NCI-H1436 treated with DMSO at 0.1 percent for 48 hours (cell line): ENCODE measurements at regions not wholly inside any gene's neighbourhood (a gene's known extent, or its start where the extent isn't known, plus 50 kb on each side); places are given as distances from the start of the nearest gene placed in this dataset.
"Not testable (repeated sequence)": the region's sequence is repeated elsewhere in the genome, so short reads cannot be mapped to it uniquely, and the experiment has no call there.

ENCODE experiments used
- DNase-seq: peaks from one replicate; lab custom pipeline; 2025; lab: John Stamatoyannopoulos, UW

DNA sequence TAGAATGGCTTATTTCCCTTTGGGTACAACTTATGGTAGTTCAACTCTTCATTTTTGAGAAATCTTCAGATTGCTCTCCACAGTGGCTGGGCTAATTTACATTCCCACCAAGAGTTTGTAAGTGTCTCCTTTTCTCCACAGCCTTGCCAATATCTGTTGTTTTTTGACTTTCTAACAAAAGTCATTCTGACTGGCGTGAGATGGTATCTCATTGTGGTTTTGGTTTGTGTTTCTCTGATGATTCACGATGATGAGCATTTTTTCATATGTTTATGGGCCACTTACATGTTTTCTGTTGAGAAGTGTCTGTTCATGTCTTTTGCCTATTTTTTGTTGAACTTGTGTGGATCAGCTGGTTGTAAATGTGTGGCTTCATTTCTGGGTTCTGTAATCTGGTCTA lies 871.0 kb downstream of the EPHA4 start:
- DNase-seq: no peak

GRCh38 chr2:220703279-220703678 lies 868.8 kb downstream of the EPHA4 start:
- no peak for DNase-seq

DNA sequence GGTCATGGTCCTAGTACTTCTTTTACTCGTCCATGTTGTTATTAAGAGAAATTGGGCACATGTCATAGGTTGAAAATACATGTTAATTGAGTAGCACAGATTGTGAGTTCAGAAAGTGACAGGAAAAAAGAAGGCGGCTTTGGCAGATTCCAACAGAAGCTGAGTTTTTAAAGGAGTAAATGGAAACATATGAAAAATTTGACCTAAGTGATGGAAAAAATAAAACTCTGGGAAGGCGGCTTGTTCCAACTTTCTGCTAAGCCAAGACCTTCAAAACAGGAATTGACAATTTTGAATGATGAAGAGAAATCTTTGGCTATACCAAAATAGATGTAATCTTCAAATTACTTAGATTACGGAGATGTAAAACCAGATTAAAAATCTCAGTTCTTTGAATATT lies 868.0 kb downstream of the EPHA4 start:
- DNase-seq: no peak

- no peak for DNase-seq
Measured at GRCh38 chr2:220704810-220705209, 867.3 kb downstream of the EPHA4 start.

DNA sequence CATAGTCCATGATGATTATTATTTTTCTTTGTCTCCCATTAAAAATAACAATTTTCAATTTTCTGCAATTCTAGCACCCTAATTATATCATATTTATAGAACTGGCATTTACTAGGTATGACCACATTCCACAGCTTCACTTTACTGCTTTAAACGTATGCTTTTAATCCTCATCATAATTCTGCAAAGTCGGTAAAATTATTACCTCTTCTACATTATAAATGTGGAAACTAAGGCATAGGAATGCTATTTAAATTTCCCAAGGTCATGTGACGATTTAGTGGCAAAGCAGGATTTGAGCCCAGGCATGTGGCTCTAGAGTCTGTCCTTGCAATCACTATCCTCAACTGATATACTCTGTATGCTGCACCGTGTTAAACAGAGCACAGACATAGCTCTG lies 866.4 kb downstream of the EPHA4 start:
- no peak for DNase-seq

DNA sequence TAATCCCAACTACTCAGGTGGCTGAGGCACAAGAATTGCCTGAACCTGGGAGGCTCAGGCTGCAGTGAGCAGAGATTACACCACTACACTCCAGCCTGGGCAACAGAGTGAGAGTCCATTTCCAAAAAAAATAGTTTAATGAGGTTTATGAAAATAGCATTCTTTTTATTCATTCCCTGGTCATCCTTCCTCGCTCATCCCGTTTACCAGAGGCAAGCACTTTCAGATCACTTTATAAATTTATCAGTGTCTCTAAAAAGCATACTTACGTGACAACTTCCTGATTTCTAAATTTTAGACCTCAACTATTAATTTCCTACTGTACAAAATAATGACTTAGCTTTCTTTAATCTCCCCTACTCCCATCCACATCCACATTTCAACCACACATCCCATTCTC lies 864.8 kb downstream of the EPHA4 start:
- DNase-seq: no peak

DNA sequence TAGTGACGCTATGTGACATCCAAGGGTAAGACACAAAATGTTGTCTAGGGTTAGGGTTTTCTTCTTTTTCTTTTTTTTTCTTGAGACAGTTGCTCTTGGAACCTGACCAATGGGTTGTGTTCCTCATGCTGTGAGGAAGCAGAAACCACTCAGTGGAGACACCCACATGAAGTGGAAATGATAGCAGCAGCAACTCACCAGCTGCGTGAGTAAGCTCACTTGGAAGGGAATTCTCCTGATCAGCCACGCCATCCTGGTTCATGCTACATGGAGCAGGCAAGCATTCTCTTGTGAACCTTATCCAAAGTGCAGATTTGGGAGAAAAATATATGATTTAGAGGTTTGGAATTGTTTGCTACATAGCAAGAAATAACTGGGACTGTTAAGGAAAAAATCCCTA lies 863.7 kb downstream of the EPHA4 start:
- no peak for DNase-seq

- no peak for DNase-seq
Measured at GRCh38 chr2:220717283-220717682, 854.8 kb downstream of the EPHA4 start.

DNA sequence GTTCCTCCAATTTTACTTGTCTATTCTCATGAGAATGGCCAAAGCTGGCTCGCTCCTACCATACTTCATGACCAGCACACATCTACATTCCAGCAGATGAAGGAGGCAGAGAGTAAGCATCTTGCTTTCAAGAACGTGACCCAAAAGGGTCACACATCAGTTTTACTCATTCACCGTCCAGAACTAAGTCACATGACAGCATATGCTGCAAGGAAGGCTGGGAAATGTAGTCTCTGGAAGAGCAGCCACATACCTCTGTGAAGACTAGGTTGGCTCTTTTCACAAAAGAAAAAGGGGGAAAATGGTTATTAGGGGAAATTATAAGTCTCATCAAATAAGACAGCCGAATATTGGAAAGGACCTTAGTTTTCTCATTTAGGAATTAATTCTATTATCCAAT lies 835.3 kb downstream of the EPHA4 start:
- no peak for DNase-seq

DNA sequence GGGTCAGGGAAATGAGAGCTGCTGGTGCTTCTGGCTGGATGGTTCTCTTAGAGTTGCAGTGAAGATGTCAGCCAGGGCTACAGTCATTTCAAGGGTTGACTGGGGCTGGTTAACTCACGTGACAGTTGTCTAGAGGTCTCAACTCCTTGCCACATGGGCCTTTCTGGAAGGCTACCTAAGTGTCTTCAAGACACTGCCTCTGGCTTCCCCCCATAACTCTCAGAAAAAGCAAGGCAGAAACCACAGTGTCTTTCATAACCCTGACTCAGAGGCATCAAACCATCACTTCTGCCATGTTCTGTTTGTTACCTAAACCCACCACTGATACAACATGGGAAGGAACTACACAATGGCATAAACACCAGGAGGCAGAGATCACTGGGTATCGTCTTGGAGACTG lies 828.9 kb downstream of the EPHA4 start:
- no peak for DNase-seq

- no peak for DNase-seq
Measured at GRCh38 chr2:220744861-220745260, 827.2 kb downstream of the EPHA4 start.

DNA sequence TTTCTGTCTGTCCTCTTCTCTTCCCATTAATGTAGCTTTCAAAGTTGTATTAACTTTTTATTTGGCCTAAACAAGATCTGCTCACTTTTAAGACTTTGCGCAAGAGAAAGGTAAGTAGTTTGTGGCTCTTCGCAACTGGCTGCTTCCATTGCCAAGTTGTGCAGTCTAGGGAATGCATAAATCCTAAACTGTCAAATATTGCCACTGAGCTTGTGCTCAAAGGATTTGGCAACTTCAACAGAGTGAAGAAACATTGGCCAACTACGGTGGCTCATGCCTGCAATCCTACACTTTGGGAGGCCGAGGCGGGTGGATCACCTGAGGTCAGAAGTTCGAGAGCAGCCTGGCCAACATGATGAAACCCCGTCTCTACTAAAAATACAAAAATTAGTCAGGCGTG lies 826.4 kb downstream of the EPHA4 start:
- no peak for DNase-seq

GRCh38 chr2:220747736-220748135 lies 824.4 kb downstream of the EPHA4 start:
- no peak for DNase-seq

GRCh38 chr2:220748875-220749479 lies 823.1 kb downstream of the EPHA4 start:
- no peak for DNase-seq

- DNase-seq: no peak
Measured at GRCh38 chr2:220753486-220753885, 818.6 kb downstream of the EPHA4 start.

- no peak for DNase-seq
Measured at GRCh38 chr2:220756653-220757052, 815.5 kb downstream of the EPHA4 start.

DNA sequence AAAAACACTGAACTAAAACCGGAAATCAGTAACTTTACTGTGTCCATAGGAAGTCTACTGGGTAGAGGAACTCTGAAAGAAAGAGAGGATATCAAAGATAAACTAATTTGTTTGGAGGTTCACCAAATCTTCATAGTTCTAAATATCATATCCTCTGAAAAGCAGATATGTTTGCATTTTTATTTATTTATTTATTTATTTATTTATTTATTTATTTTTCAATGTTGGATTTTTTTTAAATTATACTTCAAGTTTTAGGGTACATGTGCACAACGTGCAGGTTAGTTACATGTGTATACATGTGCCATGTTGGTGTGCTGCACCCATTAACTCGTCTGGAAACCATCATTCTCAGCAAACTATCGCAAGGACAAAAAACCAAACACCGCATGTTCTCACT lies 813.7 kb downstream of the EPHA4 start:
- not testable (repeated sequence) for DNase-seq

- DNase-seq: no peak
Measured at GRCh38 chr2:220764171-220764570, 807.9 kb downstream of the EPHA4 start.

DNA sequence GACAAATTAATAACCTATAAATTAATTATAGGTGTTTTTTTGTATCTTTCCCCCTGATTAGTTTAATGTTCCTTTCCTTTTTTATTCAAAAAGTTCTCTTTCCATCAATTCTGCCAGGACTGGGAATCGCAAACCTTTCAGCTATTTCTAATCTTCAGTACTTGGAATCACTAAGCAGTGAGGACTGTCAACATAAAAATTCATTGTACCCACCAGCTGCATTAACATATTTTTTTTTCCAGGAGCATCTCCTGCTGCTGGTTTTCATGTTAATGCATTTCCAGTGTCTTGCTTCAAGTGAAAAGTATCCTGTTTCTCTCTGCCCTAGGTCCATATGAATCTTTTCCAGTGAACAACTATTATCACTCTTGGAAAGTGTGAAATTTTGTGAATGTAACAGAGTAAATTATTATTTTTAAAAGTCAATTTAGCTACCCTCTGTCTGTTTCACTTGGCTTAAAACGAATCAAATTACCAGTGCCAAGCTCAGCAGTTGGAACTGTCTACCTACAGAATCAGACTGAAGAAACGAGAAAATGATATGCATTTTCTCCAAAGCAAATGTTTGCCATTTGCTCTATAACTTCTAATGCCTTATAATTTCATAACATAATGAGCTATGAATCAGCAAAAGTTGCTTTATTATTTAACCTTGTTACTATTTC lies 804.4 kb downstream of the EPHA4 start:
- no peak for DNase-seq

DNA sequence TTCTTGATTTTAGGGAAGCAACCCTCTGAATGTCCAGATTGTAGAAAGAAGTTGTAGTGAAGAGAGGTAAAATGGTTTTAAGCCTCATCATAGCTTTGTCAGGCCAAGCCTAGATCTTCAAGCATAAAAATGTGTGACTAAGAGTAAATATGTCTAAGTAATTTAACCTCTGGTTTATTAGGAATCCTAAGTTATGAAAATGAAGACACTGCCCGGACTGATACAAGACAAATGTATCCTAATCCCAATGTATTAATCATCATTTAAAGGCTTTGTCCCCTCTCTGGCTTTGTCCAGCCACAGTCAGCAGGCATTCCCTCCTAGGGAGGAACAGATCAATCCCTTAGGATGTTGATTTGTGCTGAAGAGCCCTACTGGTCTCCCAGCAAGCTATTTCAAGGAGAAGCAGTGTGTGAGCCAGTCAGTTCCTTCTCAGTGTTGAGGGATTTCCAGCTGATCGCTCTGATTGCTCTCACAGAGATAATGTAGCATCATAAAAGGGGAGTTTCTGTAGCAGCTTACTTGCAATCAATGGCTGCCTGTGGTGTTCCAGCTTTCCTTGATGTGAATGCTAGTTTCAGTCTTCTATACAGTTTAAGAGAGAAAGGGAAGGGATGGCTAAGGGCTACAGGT lies 796.1 kb downstream of the EPHA4 start:
- no peak for DNase-seq

GRCh38 chr2:220779076-220779475 lies 793.0 kb downstream of the EPHA4 start:
- not testable (repeated sequence) for DNase-seq

DNA sequence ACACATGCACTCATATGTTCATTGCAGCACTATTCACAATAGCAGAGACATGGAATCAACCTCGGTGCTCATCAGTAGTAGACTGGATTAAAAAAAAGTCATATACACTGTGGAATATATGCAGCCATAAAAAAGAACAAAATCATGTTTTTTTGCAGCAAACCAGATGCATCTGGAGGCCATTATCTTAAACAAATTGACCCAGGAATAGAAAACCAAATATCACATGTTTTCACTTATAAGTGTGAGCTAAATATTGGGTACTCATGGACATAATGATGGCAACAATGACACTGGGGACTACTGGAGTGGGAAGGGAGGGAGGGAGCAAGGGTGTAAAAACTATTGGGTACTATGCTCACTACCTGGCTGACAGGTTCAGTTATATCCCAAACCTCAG lies 792.6 kb downstream of the EPHA4 start:
- DNase-seq: no peak

- no peak for DNase-seq
Measured at GRCh38 chr2:220779931-220780330, 792.2 kb downstream of the EPHA4 start.
